GM23338 (cell line): ENCODE measurements at regions not wholly inside any gene's neighbourhood (a gene's known extent, or its start where the extent isn't known, plus 50 kb on each side); places are given as distances from the start of the nearest gene placed in this dataset.

Experiments used
- ATAC-seq: fragments of 200-7000 bp; cut with Tn5 transposase; 3 replicates; pipeline ENCODE4 v1.9.1; 2020
- DNase-seq: peaks from one replicate; pipeline ENCODE4 v3.0.0-alpha.2; 2015; ENCODE audit warnings: low spot score
- H2AFZ ChIP-seq: fragments of 200-600 bp; sonication (generic); 2 replicates; pipeline ENCODE4 v1.8.0; 2016; ENCODE audit warnings: antibody characterized with exemption, mild to moderate bottlenecking, moderate library complexity
- H3F3A ChIP-seq: fragments of 200-600 bp; sonication (generic); replicated peaks from 2 replicates; pipeline ENCODE4 v1.8.0; 2017; ENCODE audit warnings: antibody characterized with exemption, mixed run types, low read depth
- H3K27ac ChIP-seq: fragments of 200-600 bp; sonication (generic); 2 replicates; pipeline ENCODE4 v1.6.1; 2016; ENCODE audit warnings: low read depth
- H3K27me3 ChIP-seq: fragments of 200-600 bp; sonication (generic); 2 replicates; pipeline ENCODE4 v1.8.0; 2016; ENCODE audit warnings: mild to moderate bottlenecking, mixed run types, moderate library complexity; ENCODE audit not compliant: insufficient read depth
- H3K36me3 ChIP-seq: fragments of 200-600 bp; sonication (generic); 2 replicates; pipeline ENCODE4 v1.8.0; 2016; ENCODE audit warnings: mild to moderate bottlenecking; ENCODE audit not compliant: insufficient read depth
- H3K4me1 ChIP-seq: fragments of 200-600 bp; sonication (generic); 2 replicates; pipeline ENCODE4 v1.8.0; 2016; ENCODE audit warnings: mild to moderate bottlenecking, moderate library complexity; ENCODE audit not compliant: insufficient read depth
- H3K4me2 ChIP-seq: fragments of 200-600 bp; sonication (generic); 2 replicates; pipeline ENCODE4 v1.7.1; 2017; ENCODE audit warnings: mixed run types
- H3K4me3 ChIP-seq: fragments of 200-600 bp; sonication (generic); 2 replicates; pipeline ENCODE4 v1.6.1; 2016; ENCODE audit warnings: mixed run types
- H3K79me2 ChIP-seq: fragments of 200-600 bp; sonication (generic); replicated peaks from 2 replicates; pipeline ENCODE4 v1.8.0; 2017; ENCODE audit warnings: mild to moderate bottlenecking; ENCODE audit not compliant: insufficient read depth
- H3K9me2 ChIP-seq: fragments of 200-600 bp; sonication (generic); 2 replicates; pipeline ENCODE4 v1.8.0; 2017; ENCODE audit not compliant: insufficient read depth
- H4K20me1 ChIP-seq: fragments of 200-600 bp; sonication (generic); replicated peaks from 2 replicates; pipeline ENCODE4 v1.8.0; 2017; ENCODE audit warnings: mild to moderate bottlenecking; ENCODE audit not compliant: insufficient read depth
- H3K27ac Mint-ChIP-seq: 2 replicates; pipeline ENCODE4 v1.8.0; 2020; ENCODE audit warnings: inconsistent platforms, mild to moderate bottlenecking, moderate library complexity, mixed read lengths
- H3K27me3 Mint-ChIP-seq: 3 replicates; pipeline ENCODE4 v1.8.0; 2022; ENCODE audit warnings: low read depth, mild to moderate bottlenecking, moderate library complexity, mixed read lengths, inconsistent platforms; ENCODE audit not compliant: insufficient read depth, poor library complexity
- H3K36me3 Mint-ChIP-seq: 3 replicates; pipeline ENCODE4 v1.8.0; 2021; ENCODE audit warnings: low read depth, mild to moderate bottlenecking, inconsistent platforms, moderate library complexity, mixed read lengths
- H3K4me1 Mint-ChIP-seq: 3 replicates; pipeline ENCODE4 v1.8.0; 2020; ENCODE audit warnings: mild to moderate bottlenecking, inconsistent platforms, mixed read lengths
- H3K4me3 Mint-ChIP-seq: 3 replicates; pipeline ENCODE4 v1.8.0; 2021; ENCODE audit warnings: moderate library complexity, mild to moderate bottlenecking, inconsistent platforms, mixed read lengths
- H3K9me3 Mint-ChIP-seq: 3 replicates; pipeline ENCODE4 v1.8.0; 2020; ENCODE audit warnings: moderate library complexity, mild to moderate bottlenecking, inconsistent platforms, mixed read lengths
- CREB1 ChIP-seq: fragments of 250-450 bp; sonication (Bioruptor Pico); IDR thresholded peaks from 2 replicates; pipeline ENCODE4 v1.5.0; 2020; ENCODE audit warnings: low read depth, mild to moderate bottlenecking, moderate library complexity
- CTCF ChIP-seq, 2 experiments: fragments of 200-600 bp in 1 of 2; sonication (generic) in 1 of 2; conservative IDR thresholded peaks; 2 replicates each; pipeline versions ENCODE4 v1.5.1 to v1.6.1; 2016 to 2017; ENCODE audit warnings: antibody characterized with exemption in 2 of 2, low read depth in 2 of 2, mild to moderate bottlenecking in 2 of 2, moderate library complexity in 1 of 2
- ETS1 ChIP-seq: IDR thresholded peaks from 2 replicates; pipeline ENCODE4 v1.6.1; 2016; ENCODE audit warnings: antibody characterized with exemption
- EZH2 ChIP-seq: fragments of 200-600 bp; sonication (generic); IDR thresholded peaks from one replicate; pipeline ENCODE4 v1.8.0; 2017; ENCODE audit warnings: antibody characterized with exemption, mild to moderate bottlenecking, low read depth; ENCODE audit not compliant: unreplicated experiment
- EZH2phosphoT487 ChIP-seq: fragments of 200-600 bp; sonication (generic); IDR thresholded peaks from one replicate; pipeline ENCODE4 v1.8.1; 2018; ENCODE audit warnings: antibody characterized with exemption; ENCODE audit not compliant: unreplicated experiment
- JUNB ChIP-seq: IDR thresholded peaks from one replicate; pipeline ENCODE4 v1.6.1; 2016; ENCODE audit warnings: antibody characterized with exemption; ENCODE audit not compliant: unreplicated experiment
- NANOG ChIP-seq: IDR thresholded peaks from 2 replicates; pipeline ENCODE4 v1.6.1; 2016; ENCODE audit warnings: antibody characterized with exemption, borderline replicate concordance
- POLR2AphosphoS5 ChIP-seq: IDR thresholded peaks from 2 replicates; pipeline ENCODE4 v1.6.1; 2016; ENCODE audit warnings: antibody characterized with exemption, low read depth
- REST ChIP-seq: IDR thresholded peaks from one replicate; pipeline ENCODE4 v1.6.1; 2018; ENCODE audit warnings: antibody characterized with exemption; ENCODE audit not compliant: unreplicated experiment
- STAT1 ChIP-seq: IDR thresholded peaks from one replicate; pipeline ENCODE4 v1.6.1; 2016; ENCODE audit warnings: antibody characterized with exemption; ENCODE audit not compliant: unreplicated experiment
- ZNF114 ChIP-seq: fragments of 250-450 bp; sonication (Bioruptor Pico); IDR thresholded peaks from 2 replicates; pipeline ENCODE4 v1.5.0; 2020; ENCODE audit warnings: mild to moderate bottlenecking, moderate library complexity
- ZNF331 ChIP-seq: fragments of 250-450 bp; sonication (Bioruptor Pico); IDR thresholded peaks from 2 replicates; pipeline ENCODE4 v1.5.0; 2020; ENCODE audit warnings: low read depth, mild to moderate bottlenecking, moderate library complexity
- ZNF462 ChIP-seq: fragments of 250-450 bp; sonication (Bioruptor Pico); IDR thresholded peaks from 2 replicates; pipeline ENCODE4 v1.5.0; 2020; ENCODE audit warnings: mild to moderate bottlenecking, moderate library complexity

- Histone ChIP-seq H3K36me3 (no peaks in the 10 kb centered on the region), H3F3A (no peaks in the 10 kb centered on the region), H3K27ac (no peak overlapping the region), H4K20me1 (no peaks in the 10 kb centered on the region), H3K4me1 (no peaks in the 10 kb centered on the region), H3K4me2 (no peak overlapping the region), H3K4me3 (no peak overlapping the region), H2AFZ (no peak overlapping the region), H3K9me2 (0 out of 2 replicates have a peak, but pooled peaks cover 2% of the 10 kb centered on the region), H3K79me2 (no peaks in the 10 kb centered on the region), H3K27me3 (no peaks in the 10 kb centered on the region)
- TF ChIP-seq CTCF (conservative IDR thresholded peaks at IDR 0.05; ENCODE audit: low read depth in 2 of 2), result no peak
- TF ChIP-seq STAT1, result no peak
- no peak for TF ChIP-seq EZH2phosphoT487
- TF ChIP-seq REST, result no peak
- no peak for TF ChIP-seq CREB1 (CRISPR knock-in tag)
- TF ChIP-seq ZNF114 (CRISPR knock-in tag), result no peak
- no peak for TF ChIP-seq ETS1
- TF ChIP-seq ZNF331, result no peak
- TF ChIP-seq POLR2AphosphoS5, result no peak
- TF ChIP-seq NANOG, result no peak
- TF ChIP-seq JUNB, result no peak
- no peak for TF ChIP-seq ZNF462 (CRISPR knock-in tag)
- TF ChIP-seq EZH2, result no peak
- no peak for ATAC-seq
- Mint-ChIP-seq H3K9me3 (peaks cover 3% of the 10 kb centered on the region; the same call in 2 of the 3 replicates), H3K36me3 (no peaks in the 10 kb centered on the region), H3K4me1 (no peaks in the 10 kb centered on the region; the same call in 2 of the 3 replicates), H3K27ac (no peak overlapping the region), H3K27me3 (no peaks in the 10 kb centered on the region), H3K4me3 (no peak overlapping the region)
- no peak for DNase-seq
These were observed 1451.9 kb upstream of the AGA start for GRCh38 chr4:178894126-178894525.
